ENCODE measurements at regions not wholly inside any gene's neighbourhood (a gene's known extent, or its start where the extent isn't known, plus 50 kb on each side); places are given as distances from the start of the nearest gene placed in this dataset.

DNA sequence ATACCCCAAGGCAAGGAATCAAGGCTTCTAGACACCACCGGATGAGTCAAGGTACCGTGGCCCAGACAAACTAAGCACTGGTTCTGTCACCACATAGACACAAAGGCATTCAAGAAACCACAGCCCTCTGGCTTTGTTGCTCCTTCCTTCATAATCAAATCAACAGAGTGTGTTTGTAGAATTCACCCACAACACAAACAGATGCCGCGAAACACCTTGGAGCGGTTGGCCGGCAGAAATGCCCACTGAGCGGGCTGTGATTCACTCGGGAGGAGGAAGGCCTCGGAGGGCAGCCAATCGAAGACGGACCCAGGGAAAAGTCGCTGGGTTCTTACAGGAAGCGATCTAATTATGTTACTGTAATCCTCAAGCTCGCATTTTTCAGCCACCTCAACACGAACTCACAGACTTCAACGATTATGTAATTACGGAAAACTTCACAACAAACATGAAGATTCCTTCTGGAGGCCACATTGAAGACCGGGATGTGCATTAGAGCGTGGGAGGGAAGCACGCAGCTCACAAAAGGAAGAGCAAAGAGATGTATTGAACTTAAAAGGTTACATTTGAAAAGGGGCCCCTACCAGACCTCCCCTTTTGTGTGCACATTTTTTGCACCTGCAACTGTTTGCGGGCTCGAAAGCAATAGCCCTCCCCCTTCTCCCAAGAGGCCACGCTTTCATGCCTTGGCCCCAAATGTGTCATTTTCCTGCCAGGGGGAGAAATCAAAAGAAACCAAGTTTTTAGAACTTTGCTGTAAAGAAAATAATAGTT, 184.7 kb upstream of the PREP start:
- DNase-seq (ENCODE audit: low read depth), result no peak
- no peak for TF ChIP-seq CTCF (conservative IDR thresholded peaks at IDR 0.05; ENCODE audit: low read depth, low read length)
- H3K4me3 ChIP-seq (ENCODE audit: low read length), result no peak overlapping the region

DNA sequence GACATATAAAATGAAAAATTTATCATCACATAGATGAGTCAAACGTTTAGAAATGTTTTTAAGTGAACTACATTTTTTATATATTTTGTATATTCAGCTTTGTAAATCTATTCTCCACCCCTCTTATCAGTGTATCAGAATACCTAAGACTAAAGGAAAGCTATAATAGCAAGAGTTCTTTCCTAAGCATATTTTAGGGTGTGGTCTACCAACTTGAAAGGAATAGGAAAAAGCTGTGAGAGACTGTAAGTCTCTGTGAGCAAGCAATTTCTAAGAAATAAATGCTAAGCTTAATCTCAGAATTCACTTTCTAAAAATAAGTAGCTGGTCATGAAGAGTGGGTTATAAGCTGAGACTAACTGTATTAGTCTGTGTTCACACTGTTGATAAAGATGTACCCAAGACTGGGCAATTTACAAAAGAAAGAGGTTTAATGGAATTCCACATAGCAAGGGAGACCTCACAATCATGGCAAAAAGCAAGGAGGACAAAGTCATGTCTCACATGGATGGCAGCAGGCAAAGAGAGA, 175.4 kb upstream of the PREP start:
- DNase-seq (ENCODE audit: low read depth), result no peak
- H3K4me3 ChIP-seq (ENCODE audit: low read length), result no peak overlapping the region
- no peak for TF ChIP-seq CTCF (conservative IDR thresholded peaks at IDR 0.05; ENCODE audit: low read depth, low read length)

DNA sequence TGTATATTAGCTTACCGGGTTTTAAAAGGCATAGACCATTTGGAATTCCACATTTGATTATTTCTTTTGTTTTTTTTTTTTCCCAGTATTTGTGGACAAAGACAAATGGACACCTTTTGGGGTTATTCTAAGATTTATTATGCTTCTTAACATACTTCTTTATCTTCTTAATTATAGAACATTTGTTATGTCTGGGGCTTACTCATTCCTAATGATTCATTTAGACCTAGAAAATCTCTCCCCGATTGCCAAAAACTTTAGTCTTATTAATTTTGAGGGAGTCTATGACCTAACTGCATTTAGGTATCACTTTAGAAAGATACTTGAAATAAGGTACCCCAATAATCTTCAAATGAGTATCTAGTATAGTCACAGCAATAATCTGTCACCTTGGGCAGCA, 170.7 kb upstream of the PREP start:
- no peak for DNase-seq (ENCODE audit: low read depth)
- TF ChIP-seq CTCF (conservative IDR thresholded peaks at IDR 0.05; ENCODE audit: low read depth, low read length), result no peak
- no peak overlapping the region for H3K4me3 ChIP-seq (ENCODE audit: low read length)

DNA sequence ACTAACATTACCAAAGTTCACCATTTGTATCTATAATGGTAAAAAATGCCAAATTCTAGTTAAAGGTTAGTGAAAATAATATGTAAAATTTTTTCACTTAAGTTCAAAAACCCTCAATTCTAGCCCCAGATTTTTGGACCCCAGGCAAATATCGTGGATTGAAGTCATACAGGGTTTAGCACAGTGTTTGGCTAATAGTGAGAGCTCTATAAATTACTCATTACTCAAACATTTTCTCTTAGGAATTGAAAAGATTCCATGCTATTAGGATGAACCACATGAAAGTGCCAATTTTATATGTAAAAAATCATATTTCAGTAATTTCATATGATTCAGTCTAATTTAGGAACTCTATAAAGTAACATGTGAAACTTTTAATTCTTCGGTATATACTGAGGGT, 170.3 kb upstream of the PREP start:
- DNase-seq (ENCODE audit: low read depth), result no peak
- no peak for TF ChIP-seq CTCF (conservative IDR thresholded peaks at IDR 0.05; ENCODE audit: low read depth, low read length)
- no peak overlapping the region for H3K4me3 ChIP-seq (ENCODE audit: low read length)

- TF ChIP-seq CTCF (conservative IDR thresholded peaks at IDR 0.05; ENCODE audit: low read depth, low read length), result no peak
- no peak for DNase-seq (ENCODE audit: low read depth)
- H3K4me3 ChIP-seq (ENCODE audit: low read length), result no peak overlapping the region
Observed at GRCh38 chr6:105570416-105570815, 167.5 kb upstream of the PREP start.

DNA sequence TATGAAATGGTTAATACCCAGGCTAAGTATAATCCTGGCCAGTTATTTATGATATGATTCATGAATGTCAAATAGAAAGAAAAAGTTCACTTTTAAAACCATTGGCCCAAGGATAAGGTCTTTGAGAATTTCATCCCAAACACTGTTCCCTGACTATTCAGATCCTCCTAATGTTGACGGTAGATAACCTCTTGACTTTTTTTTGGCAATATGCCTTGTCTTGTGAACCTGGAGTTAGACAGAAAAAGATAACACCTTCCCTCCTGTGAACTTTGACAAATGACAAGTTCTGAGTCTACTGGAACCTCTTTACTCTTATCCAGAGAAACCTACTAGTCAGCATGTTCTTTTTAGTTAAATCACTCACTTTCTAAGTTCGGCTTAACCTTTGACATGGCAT, 166.8 kb upstream of the PREP start:
- no peak for TF ChIP-seq CTCF (conservative IDR thresholded peaks at IDR 0.05; ENCODE audit: low read depth, low read length)

GRCh38 chr6:105568751-105569150, 165.9 kb upstream of the PREP start:
- H3K4me3 ChIP-seq (ENCODE audit: low read length), result no peak overlapping the region
- no peak for DNase-seq (ENCODE audit: low read depth)
- TF ChIP-seq CTCF (conservative IDR thresholded peaks at IDR 0.05; ENCODE audit: low read depth, low read length), result no peak

More for the DNA sequence above, 166.8 kb upstream of the PREP start:
- H3K4me3 ChIP-seq (ENCODE audit: low read length), result no peak overlapping the region
- no peak for DNase-seq (ENCODE audit: low read depth)
